Uterus (tissue), 3 donors: ENCODE measurements at regions not wholly inside any gene's neighbourhood (a gene's known extent, or its start where the extent isn't known, plus 50 kb on each side); places are given as distances from the start of the nearest gene placed in this dataset.

Source experiments
- DNase-seq, 2 donors: peaks; one replicate each; pipeline ENCODE4 v3.0.0-alpha.2; 2019 to 2020
- H3K27ac ChIP-seq, 2 donors: fragments of 200-600 bp; sonication (generic); 1 replicate in 1 of 2; 2 replicates in 1 of 2; pipeline ENCODE4 v1.5.1; 2016 to 2018
- H3K27me3 ChIP-seq, 2 donors: fragments of 200-600 bp; sonication (generic); one replicate each; pipeline ENCODE4 v1.5.1; 2018 to 2019; ENCODE audit warnings: control low read depth in 1 of 2
- H3K36me3 ChIP-seq, 2 donors: fragments of 200-600 bp; sonication (generic); one replicate each; pipeline ENCODE4 v1.5.1; 2019; ENCODE audit warnings: control low read depth in 1 of 2
- H3K4me1 ChIP-seq, 2 donors: fragments of 200-600 bp; sonication (generic); one replicate each; pipeline ENCODE4 v1.5.1; 2018 to 2019; ENCODE audit warnings: control low read depth in 1 of 2
- H3K4me3 ChIP-seq, 2 donors: fragments of 200-600 bp; sonication (generic); 1 replicate in 1 of 2; 2 replicates in 1 of 2; pipeline ENCODE4 v1.5.1; 2018 to 2019; ENCODE audit warnings: mild to moderate bottlenecking in 1 of 2
- H3K9me3 ChIP-seq, 2 donors: fragments of 200-600 bp; sonication (generic); one replicate each; pipeline ENCODE4 v1.5.1; 2019; ENCODE audit warnings: control low read depth in 1 of 2
- CTCF ChIP-seq, 4 experiments: fragments of 200-600 bp in 2 of 4; fragments of 450-650 bp in 2 of 4; sonication (generic) in 2 of 4; IDR thresholded peaks; one replicate each; pipeline ENCODE4 v1.5.1; 2016 to 2019; ENCODE audit warnings: antibody characterized with exemption in 4 of 4, mild to moderate bottlenecking in 2 of 4, moderate library complexity in 1 of 4
- POLR2A ChIP-seq, 2 donors: fragments of 450-650 bp; IDR thresholded peaks; one replicate each; pipeline ENCODE4 v1.6.1; 2016; ENCODE audit warnings: antibody characterized with exemption in 2 of 2, mild to moderate bottlenecking in 1 of 2, moderate library complexity in 1 of 2
- intact Hi-C: fragments of 100-400 bp; cut with DNase I; formaldehyde crosslinking; loops from one replicate; pipeline ENCODE4 v1.15.1; 2023; ENCODE audit warnings: low total_unique reads
- donor health status: DM: yes; HTN: yes; CAD: no.

- H3K9me3 ChIP-seq: no peaks in the 10 kb centered on the region
- no peak overlapping the region for H3K27ac ChIP-seq
- TF ChIP-seq POLR2A (IDR thresholded peaks at IDR 0.05): no peak
- no peak for TF ChIP-seq CTCF (IDR thresholded peaks at IDR 0.05)
- no peaks in the 10 kb centered on the region for H3K27me3 ChIP-seq
- intact Hi-C loops: no loop called here
- H3K4me1 ChIP-seq: no peaks in the 10 kb centered on the region
- DNase-seq: no peak
- no peak overlapping the region for H3K4me3 ChIP-seq
- no peaks in the 10 kb centered on the region for H3K36me3 ChIP-seq
These were observed 174.9 kb downstream of the TMEM161B start for GRCh38 chr5:88093765-88094164.

GRCh38 chr5:88092958-88093605 lies 175.6 kb downstream of the TMEM161B start:
- Histone ChIP-seq H3K4me3 (no peak overlapping the region), H3K36me3 (no peaks in the 10 kb centered on the region), H3K27ac (no peak overlapping the region), H3K9me3 (no peaks in the 10 kb centered on the region), H3K4me1 (no peaks in the 10 kb centered on the region), H3K27me3 (no peaks in the 10 kb centered on the region)
- TF ChIP-seq CTCF (IDR thresholded peaks at IDR 0.05) (no peak), POLR2A (IDR thresholded peaks at IDR 0.05) (no peak)
- no peak for DNase-seq
- intact Hi-C loops: no loop called here

GRCh38 chr5:88092358-88092757 lies 176.3 kb downstream of the TMEM161B start:
- H3K36me3 ChIP-seq: no peaks in the 10 kb centered on the region
- no peaks in the 10 kb centered on the region for H3K27me3 ChIP-seq
- no peak overlapping the region for H3K4me3 ChIP-seq
- H3K4me1 ChIP-seq: no peaks in the 10 kb centered on the region
- DNase-seq: no peak
- intact Hi-C loops: no loop called here
- H3K27ac ChIP-seq: no peak overlapping the region
- H3K9me3 ChIP-seq: no peaks in the 10 kb centered on the region
- TF ChIP-seq POLR2A (IDR thresholded peaks at IDR 0.05) (no peak), CTCF (IDR thresholded peaks at IDR 0.05) (no peak)

GRCh38 chr5:88090506-88090905 lies 178.1 kb downstream of the TMEM161B start:
- H3K9me3 ChIP-seq: no peaks in the 10 kb centered on the region
- intact Hi-C loops: no loop called here
- H3K4me3 ChIP-seq: no peak overlapping the region
- TF ChIP-seq CTCF (IDR thresholded peaks at IDR 0.05): no peak
- TF ChIP-seq POLR2A (IDR thresholded peaks at IDR 0.05): no peak
- DNase-seq: no peak
- H3K36me3 ChIP-seq: no peaks in the 10 kb centered on the region
- no peaks in the 10 kb centered on the region for H3K27me3 ChIP-seq
- H3K4me1 ChIP-seq: no peaks in the 10 kb centered on the region
- no peak overlapping the region for H3K27ac ChIP-seq

GRCh38 chr5:88089719-88090390 lies 178.8 kb downstream of the TMEM161B start:
- H3K27ac ChIP-seq: no peak overlapping the region
- H3K4me1 ChIP-seq: no peaks in the 10 kb centered on the region
- no peaks in the 10 kb centered on the region for H3K9me3 ChIP-seq
- intact Hi-C loops: no loop called here
- no peaks in the 10 kb centered on the region for H3K27me3 ChIP-seq
- no peak overlapping the region for H3K4me3 ChIP-seq
- DNase-seq: no peak
- no peaks in the 10 kb centered on the region for H3K36me3 ChIP-seq
- TF ChIP-seq POLR2A (IDR thresholded peaks at IDR 0.05) (no peak), CTCF (IDR thresholded peaks at IDR 0.05) (no peak)
